ENCODE measurements at regions not wholly inside any gene's neighbourhood (a gene's known extent, or its start where the extent isn't known, plus 50 kb on each side); places are given as distances from the start of the nearest gene placed in this dataset.
"Not testable (repeated sequence)": the region's sequence is repeated elsewhere in the genome, so short reads cannot be mapped to it uniquely, and the experiment has no call there.

GRCh38 chr21:13849489-13849888 is 239.9 kb downstream of the POTED start:
- not testable (repeated sequence) for TF ChIP-seq ELF4 (IDR thresholded peaks at IDR 0.05); SUZ12 (IDR thresholded peaks at IDR 0.05); ARNT (IDR thresholded peaks at IDR 0.05); FOXM1 (IDR thresholded peaks at IDR 0.05; ENCODE audit: borderline replicate concordance); SP1 (IDR thresholded peaks at IDR 0.05); FOXK2 (IDR thresholded peaks at IDR 0.05); FOXA1 (IDR thresholded peaks at IDR 0.05); NFRKB (IDR thresholded peaks at IDR 0.05); ZNF384 (IDR thresholded peaks at IDR 0.05); CTBP1 (IDR thresholded peaks at IDR 0.05; ENCODE audit: borderline replicate concordance); BHLHE40 (IDR thresholded peaks at IDR 0.05; ENCODE audit: borderline replicate concordance); PKNOX1 (IDR thresholded peaks at IDR 0.05)
